ENCODE measurements at regions not wholly inside any gene's neighbourhood (a gene's known extent, or its start where the extent isn't known, plus 50 kb on each side); places are given as distances from the start of the nearest gene placed in this dataset.
"Not testable (repeated sequence)": the region's sequence is repeated elsewhere in the genome, so short reads cannot be mapped to it uniquely, and the experiment has no call there.

DNA sequence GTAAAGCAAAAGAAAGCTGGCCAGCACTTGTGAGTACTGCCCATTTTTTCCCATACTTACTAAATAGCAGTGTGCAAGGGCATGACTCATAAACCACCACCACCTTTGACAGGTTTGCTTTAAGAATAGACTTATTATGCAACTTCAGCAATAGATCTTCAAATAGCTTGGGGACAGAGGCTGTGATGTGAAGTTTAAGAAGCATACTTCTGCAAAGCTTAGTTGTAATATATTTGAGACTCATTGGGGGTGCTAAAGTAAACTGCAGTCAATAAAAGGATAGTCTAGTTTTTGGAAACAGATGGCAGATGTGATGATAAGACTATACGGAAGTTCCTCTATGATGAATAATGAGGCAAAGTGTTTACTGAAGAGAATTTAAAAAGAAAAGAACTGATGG lies 210.0 kb downstream of the PLA2G4A start:
- no peak for DNase-seq (ENCODE audit: low spot score)

DNA sequence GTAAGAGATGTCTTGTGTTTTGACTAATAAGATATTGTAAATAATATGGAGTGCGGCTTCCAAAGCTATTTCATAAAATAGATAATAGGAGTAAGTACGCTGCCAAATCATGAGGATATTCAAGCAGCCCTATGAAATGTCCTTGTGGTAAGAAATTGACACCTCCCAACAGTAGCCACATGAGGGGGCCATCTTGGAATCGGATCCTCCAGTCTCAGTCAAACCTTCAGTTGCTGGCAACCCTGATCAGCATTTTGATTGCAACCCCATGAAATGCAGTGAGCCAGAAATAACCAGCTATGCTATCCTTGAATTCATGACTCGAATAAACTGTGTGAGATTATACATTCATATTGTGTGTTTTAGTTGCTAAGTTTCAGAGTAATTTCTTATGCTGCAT lies 212.4 kb downstream of the PLA2G4A start:
- DNase-seq (ENCODE audit: low spot score), result no peak

DNA sequence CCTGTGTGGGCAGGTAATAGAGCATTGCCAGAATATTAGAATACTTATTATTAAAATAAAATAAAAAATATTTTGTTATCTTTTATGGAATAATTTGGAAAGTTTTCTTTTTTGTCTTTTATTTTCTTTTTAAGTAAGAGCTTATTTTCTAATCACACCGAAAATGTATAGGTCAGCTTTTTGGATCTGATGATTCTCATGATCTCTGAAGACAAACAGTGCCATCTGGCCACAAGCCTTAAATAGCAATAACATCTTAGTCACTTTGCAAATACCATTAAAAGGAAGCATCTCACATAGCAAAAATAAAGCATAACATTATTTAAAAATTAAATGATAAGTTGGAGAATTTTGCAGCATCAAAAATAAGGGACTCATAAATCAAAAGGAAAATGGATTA lies 213.8 kb downstream of the PLA2G4A start:
- no peak for DNase-seq (ENCODE audit: low spot score)

DNA sequence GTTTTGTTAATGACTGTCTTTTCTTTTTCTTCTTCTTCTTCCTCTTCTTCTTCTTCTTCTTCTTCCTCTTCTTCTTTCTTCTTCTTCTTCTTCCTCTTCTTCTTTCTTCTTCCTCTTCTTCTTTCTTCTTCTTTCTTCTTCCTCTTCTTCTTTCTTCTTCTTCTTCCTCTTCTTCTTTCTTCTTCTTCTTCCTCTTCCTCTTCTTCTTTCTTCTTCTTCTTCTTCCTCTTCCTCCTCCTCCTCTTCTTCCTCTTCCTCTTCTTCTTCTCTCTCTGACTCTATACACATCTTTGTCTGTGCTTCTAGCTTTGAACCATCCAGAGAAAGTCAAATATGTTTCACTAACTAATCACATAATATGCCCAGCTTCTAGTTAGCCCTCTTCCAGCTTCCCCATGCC lies 214.7 kb downstream of the PLA2G4A start:
- DNase-seq (ENCODE audit: low spot score), result not testable (repeated sequence)

DNA sequence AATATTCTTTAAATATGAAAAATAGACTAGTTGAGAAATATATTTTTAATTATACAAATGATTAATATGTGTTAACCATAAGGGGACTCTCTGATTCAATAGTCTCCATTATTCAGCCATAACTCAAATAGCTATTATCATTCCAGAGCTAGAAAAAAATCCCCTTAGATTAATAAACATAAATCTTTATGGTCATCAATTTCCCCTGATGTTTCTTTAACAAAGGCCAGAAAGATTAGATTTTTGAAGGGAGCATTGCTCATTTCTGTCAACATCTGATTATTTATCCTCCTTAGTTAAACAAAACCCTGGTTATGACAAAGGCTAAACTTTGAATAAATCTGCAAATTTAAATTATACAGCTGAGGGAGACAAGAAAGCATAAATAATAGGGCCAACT lies 215.7 kb downstream of the PLA2G4A start:
- no peak for DNase-seq (ENCODE audit: low spot score)

DNA sequence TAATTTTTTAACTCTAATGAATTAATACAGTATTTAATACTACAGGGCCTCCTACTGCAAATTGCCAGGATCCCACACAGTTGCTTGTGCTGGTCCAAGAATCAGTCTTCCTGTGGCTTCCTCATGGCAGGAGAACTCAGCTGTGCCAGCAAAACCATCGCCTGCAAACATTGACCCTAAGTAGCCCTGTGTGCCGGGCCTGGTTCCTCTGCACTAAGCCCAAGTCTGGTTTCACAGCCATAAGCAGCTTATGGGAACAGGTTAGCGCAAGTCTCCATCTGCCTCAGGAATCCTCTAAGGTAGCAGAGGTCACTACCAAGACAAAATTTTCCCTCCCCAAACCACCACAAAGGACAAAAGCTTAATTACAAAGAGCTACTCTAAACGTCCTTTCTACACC lies 216.6 kb downstream of the PLA2G4A start:
- no peak for DNase-seq (ENCODE audit: low spot score)

DNA sequence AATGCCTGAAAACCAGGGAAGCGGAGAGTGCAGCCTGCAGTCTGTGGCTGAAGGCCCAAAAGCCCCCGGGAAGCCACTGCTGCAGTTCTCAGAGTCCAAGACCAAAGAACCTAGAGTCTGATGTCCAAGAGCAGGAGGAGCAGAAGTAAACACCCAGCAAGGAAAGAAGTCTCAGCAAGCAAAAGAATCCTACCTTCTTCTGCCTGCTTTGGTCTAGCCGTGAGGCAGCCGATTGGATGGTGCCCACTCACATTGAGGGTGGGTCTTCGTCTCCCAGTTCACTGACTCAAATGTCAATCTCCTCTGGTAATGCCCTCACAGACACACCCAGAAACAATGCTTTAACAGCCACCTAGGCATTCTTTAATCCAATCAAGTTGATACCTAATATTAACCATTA lies 217.5 kb downstream of the PLA2G4A start:
- no peak for DNase-seq (ENCODE audit: low spot score)

DNA sequence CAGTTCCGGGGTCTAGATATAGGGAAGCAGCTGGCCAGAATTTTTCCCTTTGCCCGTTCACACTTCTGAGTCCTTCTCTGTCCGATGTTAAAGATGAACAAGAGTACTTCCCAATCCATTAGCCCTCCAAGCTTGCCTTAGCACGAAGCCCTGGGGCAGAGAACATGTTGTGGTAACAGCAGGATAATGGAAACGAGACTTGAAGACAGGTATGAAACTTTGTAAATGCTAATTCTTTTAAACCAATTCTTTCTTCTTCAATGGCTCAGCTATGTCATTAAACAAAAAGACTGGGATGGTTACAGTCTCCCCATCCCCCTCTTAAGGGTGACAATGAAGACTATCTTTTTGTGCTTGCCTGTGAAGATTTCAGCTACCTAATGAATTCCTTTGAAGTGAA lies 218.5 kb downstream of the PLA2G4A start:
- DNase-seq (ENCODE audit: low spot score), result no peak

DNA sequence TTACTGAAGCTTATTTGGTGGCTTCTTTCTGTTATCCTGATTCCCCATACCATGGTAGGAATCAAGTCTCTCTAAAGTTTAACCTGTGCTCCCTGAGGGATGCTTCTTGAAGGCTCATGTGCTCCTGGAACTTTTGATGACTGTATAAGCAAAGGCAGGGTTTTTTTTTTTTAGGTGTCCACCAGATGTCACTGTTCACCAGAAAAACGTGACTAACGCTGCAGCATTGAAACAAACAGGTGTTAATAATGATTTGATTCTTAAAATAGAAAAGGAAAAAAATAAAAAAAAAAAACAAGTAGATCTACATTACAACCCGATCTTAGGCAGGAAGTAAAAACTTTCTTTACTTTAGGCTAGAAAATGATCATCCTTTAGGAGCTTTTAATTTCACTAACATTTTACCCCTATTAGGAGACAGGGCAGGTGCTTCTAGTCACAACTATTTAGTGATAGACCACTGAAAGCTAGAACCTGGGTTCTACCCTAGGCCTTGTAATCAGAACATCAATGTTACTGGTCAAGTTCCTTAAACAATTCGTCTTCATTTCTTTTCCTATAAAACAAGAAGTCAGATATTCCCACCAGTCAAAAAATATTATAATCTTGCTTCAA lies 223.0 kb downstream of the PLA2G4A start:
- DNase-seq (ENCODE audit: low spot score), result peak; percentile 54

DNA sequence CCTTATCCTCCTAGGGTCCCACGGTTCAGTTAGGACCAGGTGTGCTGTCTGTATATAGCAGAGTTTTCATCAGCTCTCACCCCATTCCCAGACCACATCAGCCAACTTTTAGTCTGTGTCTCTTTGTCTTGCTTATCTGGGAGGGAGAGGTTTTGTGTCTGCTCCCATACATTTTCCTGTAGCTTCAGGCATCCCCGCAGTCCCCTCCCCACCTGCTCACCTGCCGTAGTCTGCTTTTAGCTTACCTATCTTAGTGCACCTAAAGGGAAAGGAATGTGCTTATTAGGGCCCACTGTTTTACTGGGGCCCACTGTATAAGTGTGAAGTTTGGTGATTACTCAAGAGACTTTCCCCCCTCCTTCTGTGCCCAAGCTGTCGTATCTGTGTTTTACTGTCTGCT lies 225.1 kb downstream of the PLA2G4A start:
- DNase-seq (ENCODE audit: low spot score), result no peak

DNA sequence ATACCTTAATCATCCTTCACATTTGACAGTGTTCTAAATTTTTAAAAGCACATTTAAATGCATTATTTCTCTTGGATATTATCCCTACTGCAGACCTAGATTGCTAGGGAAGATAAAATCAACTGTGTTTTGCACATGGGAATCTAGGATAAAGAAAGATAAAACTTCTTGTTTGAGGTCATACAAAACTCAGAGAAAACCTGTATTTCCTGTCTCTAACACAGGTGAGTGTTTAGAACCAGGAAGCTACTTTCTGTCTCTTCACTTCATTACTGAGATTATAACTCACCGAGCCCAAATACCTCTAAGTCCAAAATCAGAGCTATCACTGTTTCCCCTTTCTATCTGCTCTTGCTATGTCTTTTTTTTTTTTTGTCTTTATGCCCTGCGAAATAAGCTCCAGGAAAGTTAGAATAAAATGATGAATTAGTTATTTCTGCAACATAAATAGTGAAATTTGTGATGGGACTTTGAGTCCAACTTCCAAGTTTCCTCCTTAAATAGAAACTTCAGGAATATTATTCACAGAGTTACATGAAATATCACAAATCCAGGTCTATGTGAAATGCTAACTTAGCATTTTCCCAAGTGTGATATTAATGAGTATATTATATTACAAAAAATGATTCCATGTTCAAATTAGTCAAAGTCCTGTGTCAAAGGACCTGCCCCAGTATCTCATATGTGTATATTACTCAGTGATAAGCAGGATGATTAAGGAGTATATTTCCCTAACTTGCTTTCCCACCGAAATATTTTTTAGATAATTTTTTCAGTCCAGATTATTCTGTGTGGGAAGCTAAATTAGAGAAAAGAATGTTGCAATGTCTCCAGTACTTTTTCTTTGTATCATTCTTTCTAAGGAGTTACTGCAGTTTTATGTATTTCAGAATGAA lies 226.4 kb downstream of the PLA2G4A start:
- DNase-seq (ENCODE audit: low spot score), result no peak

DNA sequence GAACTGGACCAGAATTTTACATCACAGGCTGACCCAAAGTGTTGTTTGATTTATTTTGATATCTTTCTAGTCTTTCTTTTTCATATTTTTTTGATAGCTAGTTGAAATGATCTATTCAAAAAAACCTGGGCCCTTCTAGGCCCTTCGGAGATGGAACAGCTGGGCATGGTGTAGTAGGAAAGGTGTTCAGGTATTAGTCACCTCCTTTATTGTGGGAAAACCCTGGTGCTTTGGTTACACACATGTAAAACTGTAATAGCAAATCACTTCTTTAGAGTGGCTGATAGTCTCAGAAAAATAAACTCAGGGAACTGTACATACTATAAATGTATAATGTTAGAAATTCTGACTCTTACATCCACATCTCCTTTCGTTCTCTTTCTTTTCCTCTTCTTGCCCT lies 234.5 kb downstream of the PLA2G4A start:
- DNase-seq (ENCODE audit: low spot score), result no peak

DNA sequence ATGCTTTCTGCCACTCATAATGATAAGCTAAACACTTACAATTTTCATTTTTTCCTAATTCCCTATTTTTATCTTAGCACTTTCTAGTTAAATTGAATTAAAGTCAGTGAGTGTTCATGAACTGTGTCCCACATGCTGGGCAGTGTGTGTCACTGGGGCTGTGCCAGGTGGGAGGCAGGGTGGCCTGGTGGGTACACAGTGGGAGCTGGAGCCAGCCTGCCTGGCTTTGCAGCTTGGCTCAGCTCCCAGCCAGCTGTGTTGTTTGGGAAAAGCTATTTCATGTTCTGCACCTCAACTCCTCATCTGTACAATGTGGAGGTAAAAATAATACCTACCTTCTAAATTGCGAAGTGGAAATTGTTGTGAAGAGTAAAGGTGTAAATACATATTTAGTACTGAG lies 238.4 kb downstream of the PLA2G4A start:
- DNase-seq (ENCODE audit: low spot score), result no peak

DNA sequence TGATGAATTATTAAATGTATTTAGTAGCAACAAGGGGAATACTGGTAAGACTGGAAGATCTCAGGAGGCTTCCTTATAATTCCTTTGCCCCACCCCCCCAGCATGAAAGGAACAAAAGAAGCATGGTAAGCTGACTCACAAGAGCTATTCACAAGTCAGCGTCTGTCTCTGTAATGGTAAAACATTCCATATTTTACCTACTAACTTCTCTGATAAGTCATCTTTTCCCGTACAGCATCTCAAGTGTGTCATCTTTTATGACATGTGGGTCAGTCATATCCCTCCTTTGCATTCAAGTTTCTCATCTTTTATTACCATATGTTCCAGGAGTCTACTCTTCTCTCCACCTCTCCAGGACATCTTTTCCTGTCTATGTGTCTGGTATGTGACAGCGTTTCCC lies 241.3 kb downstream of the PLA2G4A start:
- no peak for DNase-seq (ENCODE audit: low spot score)

DNA sequence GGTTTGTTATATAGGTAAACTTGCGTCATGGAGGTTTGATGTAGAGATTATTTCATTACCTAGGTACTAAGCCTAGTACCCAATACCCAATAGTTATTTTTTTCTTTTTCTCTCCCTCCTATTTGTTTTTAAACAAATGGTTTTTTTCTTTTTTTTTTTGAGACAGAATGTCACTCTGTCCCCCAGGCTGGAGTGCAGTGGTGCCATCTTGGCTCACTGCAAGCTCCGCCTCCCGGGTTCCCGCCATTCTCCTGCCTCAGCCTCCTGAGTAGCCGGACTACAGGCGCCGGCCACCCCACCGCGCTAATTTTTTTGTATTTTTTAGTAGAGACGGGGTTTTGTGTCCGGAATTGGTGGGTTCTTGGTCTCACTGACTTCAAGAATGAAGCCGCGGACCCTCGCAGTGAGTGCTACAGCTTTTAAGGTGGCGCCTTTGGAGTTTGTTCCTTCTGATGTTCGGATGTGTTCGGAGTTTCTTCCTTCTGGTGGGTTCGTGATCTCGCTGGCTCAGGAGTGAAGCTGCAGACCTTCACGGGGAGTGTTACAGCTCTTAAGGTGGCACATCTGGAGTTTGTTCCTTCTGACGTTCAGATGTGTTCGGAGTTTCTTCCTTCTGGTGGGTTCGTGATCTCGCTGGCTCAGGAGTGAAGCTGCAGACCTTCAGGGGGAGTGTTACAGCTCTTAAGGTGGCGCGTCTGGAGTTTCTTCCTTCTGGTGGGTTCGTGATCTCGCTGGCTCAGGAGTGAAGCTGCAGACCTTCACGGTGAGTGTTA lies 243.7 kb downstream of the PLA2G4A start:
- not testable (repeated sequence) for DNase-seq (ENCODE audit: low spot score)

DNA sequence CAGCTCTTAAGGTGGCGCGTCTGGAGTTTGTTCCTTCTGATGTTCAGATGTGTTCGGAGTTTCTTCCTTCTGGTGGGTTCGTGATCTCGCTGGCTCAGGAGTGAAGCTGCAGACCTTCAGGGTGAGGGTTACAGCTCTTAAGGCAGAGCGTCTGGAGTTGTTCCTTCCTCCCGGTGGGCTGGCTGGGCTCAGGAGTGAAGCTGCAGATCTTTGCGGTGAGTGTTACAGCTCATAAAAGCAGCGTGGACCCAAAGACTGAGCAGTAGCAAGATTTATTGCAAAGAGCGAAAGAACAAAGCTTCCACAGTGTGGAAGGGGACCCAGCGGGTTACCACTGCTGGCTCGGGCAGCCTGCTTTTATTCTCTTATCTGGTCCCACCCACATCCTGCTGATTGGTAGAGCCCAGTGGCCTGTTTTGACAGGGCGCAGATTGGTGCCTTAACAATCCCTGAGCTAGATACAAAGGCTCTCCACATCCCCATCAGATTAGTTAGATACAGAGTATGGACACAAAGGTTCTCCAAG lies 244.3 kb downstream of the PLA2G4A start:
- DNase-seq (ENCODE audit: low spot score), result not testable (repeated sequence)

DNA sequence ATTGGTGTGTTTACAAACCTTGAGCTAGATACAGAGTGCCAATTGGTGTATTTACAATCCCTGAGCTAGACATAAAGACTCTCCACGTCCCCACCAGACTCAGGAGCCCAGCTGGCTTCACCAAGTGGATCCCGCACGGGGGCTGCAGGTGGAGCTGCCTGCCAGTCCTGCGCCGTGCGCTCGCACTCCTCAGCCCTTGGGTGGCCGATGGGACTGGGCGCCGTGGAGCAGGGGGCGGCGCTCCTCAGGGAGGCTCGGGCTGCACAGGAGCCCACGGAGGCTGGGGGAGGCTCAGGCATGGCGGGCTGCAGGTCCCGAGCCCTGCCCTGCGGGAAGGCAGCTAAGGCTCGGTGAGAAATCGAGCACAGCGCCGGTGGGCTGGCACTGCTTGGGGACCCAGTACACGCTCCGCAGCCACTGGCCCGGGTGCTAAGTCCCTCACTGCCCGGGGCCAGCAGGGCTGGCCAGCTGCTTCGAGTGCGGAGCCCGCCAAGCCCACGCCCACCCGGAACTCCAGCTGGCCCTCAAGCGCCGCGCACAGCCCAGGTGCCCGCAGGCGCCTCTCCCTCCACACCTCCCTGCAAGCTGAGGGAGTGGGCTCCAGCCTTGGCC lies 245.0 kb downstream of the PLA2G4A start:
- not testable (repeated sequence) for DNase-seq (ENCODE audit: low spot score)

DNA sequence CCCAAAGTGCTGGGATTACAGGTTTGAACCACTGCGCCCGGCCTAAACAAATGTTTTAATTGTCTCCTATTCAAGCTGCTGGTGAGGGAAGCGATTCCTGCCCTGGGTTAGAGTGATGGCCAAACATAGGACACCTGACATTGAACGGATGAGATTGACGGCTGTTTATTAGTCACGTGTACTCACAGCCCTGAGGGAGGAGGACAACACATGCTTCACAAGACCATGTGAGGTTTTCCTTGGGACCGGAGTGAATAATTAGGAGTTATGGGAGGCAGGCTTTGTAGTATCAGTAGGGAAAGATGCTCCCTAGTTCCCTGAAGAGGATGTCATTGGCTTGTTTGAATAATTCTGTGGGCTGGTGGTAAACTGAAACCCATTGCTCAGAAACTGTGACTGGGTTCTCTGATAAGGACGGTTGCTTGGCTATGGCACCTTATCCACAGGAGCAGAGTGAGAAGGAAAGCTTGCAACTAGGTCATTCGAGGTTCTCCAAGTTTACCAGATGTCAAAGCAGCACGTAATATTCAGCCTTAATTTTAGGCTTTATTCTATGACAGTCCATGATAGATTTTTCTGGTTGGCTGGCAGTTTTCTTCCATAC lies 245.8 kb downstream of the PLA2G4A start:
- DNase-seq (ENCODE audit: low spot score), result no peak

DNA sequence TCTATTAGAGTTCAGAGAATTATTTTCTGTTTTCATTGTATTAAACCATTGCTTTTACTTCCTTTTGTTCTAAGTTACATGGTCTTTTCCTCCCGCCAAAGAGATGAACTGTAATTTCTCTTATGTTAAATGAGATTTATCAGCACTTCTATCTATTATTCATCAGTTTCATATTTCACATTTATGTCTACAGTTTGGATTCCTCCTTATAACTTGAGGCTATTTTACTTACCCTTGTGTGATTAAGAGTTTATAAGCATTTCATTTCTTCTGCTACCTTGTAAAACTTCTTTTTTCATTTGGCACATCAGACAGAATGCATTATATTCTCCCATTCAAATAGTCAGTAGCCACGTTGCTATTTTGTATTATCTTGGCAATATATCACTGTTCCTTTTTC lies 248.2 kb downstream of the PLA2G4A start:
- DNase-seq (ENCODE audit: low spot score), result no peak

DNA sequence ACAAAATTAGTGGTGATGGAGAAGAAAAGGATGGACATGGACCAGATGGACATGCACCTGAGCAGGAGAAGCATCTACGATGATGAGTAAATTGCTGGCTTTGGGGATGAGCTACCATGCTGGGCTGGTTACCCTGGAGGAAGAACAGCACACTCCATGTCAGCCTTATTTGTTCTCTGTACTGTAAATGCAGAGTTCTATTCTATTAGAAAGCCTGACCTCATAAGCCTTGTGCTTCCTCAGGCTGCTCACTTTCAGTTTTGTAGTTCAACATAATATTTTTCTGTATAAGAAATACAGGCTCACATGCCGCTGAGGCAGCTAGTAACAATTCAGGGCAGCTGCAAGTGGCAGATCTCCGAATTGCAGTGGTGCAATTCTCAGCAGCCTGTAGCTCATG lies 249.6 kb downstream of the PLA2G4A start:
- no peak for DNase-seq (ENCODE audit: low spot score)

DNA sequence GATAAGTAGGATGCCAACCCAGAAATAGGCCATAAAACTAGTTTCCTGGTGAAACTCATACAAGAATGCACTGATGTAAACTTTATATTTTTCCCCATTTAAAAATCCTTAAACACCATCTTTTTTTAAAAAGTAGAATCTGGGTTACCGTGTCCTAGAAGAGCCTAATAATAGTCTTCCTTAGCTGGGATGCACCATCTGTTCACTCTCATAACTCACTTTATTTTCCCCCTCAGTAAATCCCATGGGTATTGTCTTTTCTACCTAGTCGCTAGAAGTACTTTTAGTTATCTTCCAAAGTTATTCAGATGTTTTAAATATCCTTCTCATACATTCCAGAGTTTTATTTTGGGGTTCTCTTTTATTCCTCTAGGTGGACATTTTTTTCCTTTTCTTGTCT lies 250.2 kb downstream of the PLA2G4A start:
- DNase-seq (ENCODE audit: low spot score), result no peak

Data from SK-N-DZ (cell line).